Lower leg skin (tissue), 4 donors: ENCODE measurements at regions not wholly inside any gene's neighbourhood (a gene's known extent, or its start where the extent isn't known, plus 50 kb on each side); places are given as distances from the start of the nearest gene placed in this dataset.

Experiments used
- DNase-seq, 2 donors: peaks; one replicate each; pipeline ENCODE4 v3.0.0-alpha.2; 2019; ENCODE audit warnings: low spot score in 2 of 2
- H3K4me3 ChIP-seq: fragments of 200-600 bp; sonication (generic); 2 replicates; pipeline ENCODE4 v1.5.1; 2017; ENCODE audit warnings: mild to moderate bottlenecking, low read depth; ENCODE audit not compliant: poor library complexity, severe bottlenecking
- CTCF ChIP-seq, 3 donors: fragments of 450-650 bp; IDR thresholded peaks; one replicate each; pipeline ENCODE4 v1.5.1; 2016; ENCODE audit warnings: antibody characterized with exemption in 3 of 3, mild to moderate bottlenecking in 3 of 3, moderate library complexity in 2 of 3
- POLR2A ChIP-seq, 2 donors: fragments of 450-650 bp; IDR thresholded peaks; one replicate each; pipeline ENCODE4 v1.6.1; 2016 to 2017; ENCODE audit warnings: antibody characterized with exemption in 2 of 2, mild to moderate bottlenecking in 1 of 2, moderate library complexity in 1 of 2
- WGBS, 2 donors: methylation state at CpG; one replicate each; pipeline ENCODE4 v1.1.5; 2018; 5-methylcytosine and 5-hydroxymethylcytosine counted together
- intact Hi-C: fragments of 100-400 bp; cut with DNase I; formaldehyde crosslinking; loops from one replicate; pipeline ENCODE4 v1.15.0; 2023; ENCODE audit warnings: low total_unique reads

GRCh38 chr10:61125560-61126170 lies 181.7 kb upstream of the RHOBTB1 start:
- TF ChIP-seq POLR2A (IDR thresholded peaks at IDR 0.05) (no peak), CTCF (IDR thresholded peaks at IDR 0.05) (no peak)
- no peak overlapping the region for H3K4me3 ChIP-seq
- DNase-seq, result no peak
- intact Hi-C loops, result no loop called here
- WGBS, 2 donors, result 62 to 68% methylated on average over 3 of the region's 3 CpGs

DNA sequence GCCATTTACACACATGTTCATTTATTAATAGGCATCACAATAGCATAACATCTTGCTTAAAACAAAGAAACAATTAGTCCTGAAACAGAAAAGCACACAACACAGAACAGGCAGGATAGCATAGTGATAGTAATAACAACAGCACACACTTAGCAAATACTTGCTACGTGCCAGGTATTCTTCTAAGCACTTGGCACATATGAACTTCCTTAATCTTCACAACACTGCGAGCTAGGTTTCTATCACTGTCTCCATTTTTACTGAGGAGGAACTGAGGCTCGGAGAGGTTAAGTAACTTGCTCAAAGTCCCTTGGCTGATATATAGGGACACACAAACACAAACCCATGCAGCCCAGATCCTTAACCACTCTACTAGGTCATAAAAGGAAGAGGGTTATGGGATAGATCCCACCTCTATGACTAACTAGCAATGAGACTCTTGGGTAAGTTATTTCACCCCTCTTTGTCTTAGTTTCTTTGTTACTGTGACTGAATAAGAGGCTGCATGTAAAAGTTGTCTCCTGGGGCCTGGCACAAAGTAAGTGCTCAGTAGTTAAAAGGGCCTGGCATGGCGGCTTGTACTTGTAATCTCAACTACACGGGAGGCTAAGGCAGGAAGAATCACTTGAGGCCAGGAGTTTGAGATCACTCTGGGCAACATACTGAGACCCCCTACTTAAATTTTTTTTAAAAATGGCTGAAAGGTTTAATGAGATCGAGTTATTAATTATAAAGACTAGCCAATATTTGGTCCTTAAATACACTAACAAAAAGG lies 181.0 kb upstream of the RHOBTB1 start:
- TF ChIP-seq POLR2A (IDR thresholded peaks at IDR 0.05), result no peak
- no peak for TF ChIP-seq CTCF (IDR thresholded peaks at IDR 0.05)
- 80 to 88% methylated on average over 6 of the region's 6 CpGs for WGBS, 2 donors
- no peak for DNase-seq
- H3K4me3 ChIP-seq, result no peak overlapping the region
- intact Hi-C loops, result no loop called here

DNA sequence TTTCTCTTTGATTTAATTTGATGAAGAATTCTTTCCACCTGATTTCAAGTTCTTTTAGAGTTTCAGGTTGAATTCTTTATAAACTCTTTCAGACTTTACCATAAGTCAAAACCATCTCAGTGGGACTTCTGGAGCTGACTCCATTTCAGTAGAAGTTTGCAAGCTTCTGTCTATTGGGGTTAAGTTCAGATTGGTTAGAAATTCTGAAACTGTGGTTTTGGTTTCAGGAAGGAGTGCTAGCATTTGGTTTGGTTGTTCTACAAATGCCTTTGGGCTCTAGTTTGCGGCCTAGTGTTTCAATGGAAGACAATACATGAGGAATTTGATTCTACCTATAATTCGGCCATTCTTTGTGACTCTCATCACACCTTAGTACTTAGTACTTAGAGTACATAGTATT lies 176.8 kb upstream of the RHOBTB1 start:
- WGBS, 2 donors, result 79 to 91% methylated on average over 2 of the region's 2 CpGs
- TF ChIP-seq CTCF (IDR thresholded peaks at IDR 0.05) (no peak), POLR2A (IDR thresholded peaks at IDR 0.05) (no peak)
- intact Hi-C loops, result no loop called here
- H3K4me3 ChIP-seq, result no peak overlapping the region
- no peak for DNase-seq

- WGBS, 2 donors, result 81 to 83% methylated on average over 1 of the region's 1 CpG
- no peak for TF ChIP-seq CTCF (IDR thresholded peaks at IDR 0.05)
- TF ChIP-seq POLR2A (IDR thresholded peaks at IDR 0.05), result no peak
- DNase-seq, result no peak
- no peak overlapping the region for H3K4me3 ChIP-seq
- intact Hi-C loops, result no loop called here
Measured at GRCh38 chr10:61119573-61119972, 175.6 kb upstream of the RHOBTB1 start.

DNA sequence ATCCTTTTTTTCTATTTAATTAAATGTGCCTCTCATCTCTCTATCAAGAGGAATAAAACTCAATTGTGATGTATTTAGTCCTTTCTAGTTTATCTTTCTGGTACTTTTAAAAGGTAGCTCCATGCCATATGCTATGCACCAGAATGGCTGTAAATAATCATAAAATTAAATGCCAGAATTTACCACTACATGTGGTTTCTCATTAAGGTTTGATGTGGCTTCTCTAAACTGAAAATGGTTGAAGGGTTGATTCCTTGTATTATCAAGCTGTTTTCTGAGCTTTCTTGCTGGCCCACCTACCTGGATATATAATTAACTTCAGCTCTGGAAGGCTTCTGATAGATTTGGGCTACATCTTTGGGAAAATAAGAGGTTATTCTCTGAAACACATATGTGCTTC lies 171.9 kb upstream of the RHOBTB1 start:
- intact Hi-C loops, result no loop called here
- TF ChIP-seq CTCF (IDR thresholded peaks at IDR 0.05) (no peak), POLR2A (IDR thresholded peaks at IDR 0.05) (no peak)
- DNase-seq, result no peak
- no peak overlapping the region for H3K4me3 ChIP-seq

GRCh38 chr10:61112771-61113170 lies 168.8 kb upstream of the RHOBTB1 start:
- no peak for DNase-seq
- intact Hi-C loops, result no loop called here

More at GRCh38 chr10:61112771-61113170, 168.8 kb upstream of the RHOBTB1 start:
- no peak for TF ChIP-seq CTCF (IDR thresholded peaks at IDR 0.05)
- TF ChIP-seq POLR2A (IDR thresholded peaks at IDR 0.05), result no peak
- no peak overlapping the region for H3K4me3 ChIP-seq
